Tibial nerve (tissue), 4 donors: ENCODE measurements at regions not wholly inside any gene's neighbourhood (a gene's known extent, or its start where the extent isn't known, plus 50 kb on each side); places are given as distances from the start of the nearest gene placed in this dataset.

Source experiments
- CTCF ChIP-seq, 5 experiments: fragments of 200-600 bp in 3 of 5; fragments of 450-650 bp in 2 of 5; sonication (generic) in 3 of 5; IDR thresholded peaks; one replicate each; pipeline ENCODE4 v1.5.1; 2016 to 2019; ENCODE audit warnings: antibody characterized with exemption in 5 of 5, mild to moderate bottlenecking in 3 of 5, moderate library complexity in 2 of 5
- EP300 ChIP-seq, 2 donors: sonication (generic); formaldehyde crosslinking; IDR thresholded peaks; one replicate each; pipeline ENCODE4 v1.6.1; 2017; ENCODE audit warnings: antibody characterized with exemption in 2 of 2, mild to moderate bottlenecking in 1 of 2
- POLR2A ChIP-seq, 2 donors: fragments of 450-650 bp; IDR thresholded peaks; one replicate each; pipeline ENCODE4 v1.6.1; 2017; ENCODE audit warnings: antibody characterized with exemption in 2 of 2, mild to moderate bottlenecking in 2 of 2, moderate library complexity in 2 of 2

- TF ChIP-seq CTCF (IDR thresholded peaks at IDR 0.05) (no peak), POLR2A (IDR thresholded peaks at IDR 0.05) (no peak), EP300 (IDR thresholded peaks at IDR 0.05) (no peak)
Measured at GRCh38 chr19:28293685-28294084, 919.3 kb downstream of the UQCRFS1 start.
